GM23338 (cell line): ENCODE measurements at regions not wholly inside any gene's neighbourhood (a gene's known extent, or its start where the extent isn't known, plus 50 kb on each side); places are given as distances from the start of the nearest gene placed in this dataset.

ENCODE experiments used
- ATAC-seq: fragments of 200-7000 bp; cut with Tn5 transposase; 3 replicates; pipeline ENCODE4 v1.9.1; 2020
- DNase-seq: peaks from one replicate; pipeline ENCODE4 v3.0.0-alpha.2; 2015; ENCODE audit warnings: low spot score
- H2AFZ ChIP-seq: fragments of 200-600 bp; sonication (generic); 2 replicates; pipeline ENCODE4 v1.8.0; 2016; ENCODE audit warnings: antibody characterized with exemption, mild to moderate bottlenecking, moderate library complexity
- H3F3A ChIP-seq: fragments of 200-600 bp; sonication (generic); replicated peaks from 2 replicates; pipeline ENCODE4 v1.8.0; 2017; ENCODE audit warnings: antibody characterized with exemption, mixed run types, low read depth
- H3K27ac ChIP-seq: fragments of 200-600 bp; sonication (generic); 2 replicates; pipeline ENCODE4 v1.6.1; 2016; ENCODE audit warnings: low read depth
- H3K27me3 ChIP-seq: fragments of 200-600 bp; sonication (generic); 2 replicates; pipeline ENCODE4 v1.8.0; 2016; ENCODE audit warnings: mild to moderate bottlenecking, mixed run types, moderate library complexity; ENCODE audit not compliant: insufficient read depth
- H3K36me3 ChIP-seq: fragments of 200-600 bp; sonication (generic); 2 replicates; pipeline ENCODE4 v1.8.0; 2016; ENCODE audit warnings: mild to moderate bottlenecking; ENCODE audit not compliant: insufficient read depth
- H3K4me1 ChIP-seq: fragments of 200-600 bp; sonication (generic); 2 replicates; pipeline ENCODE4 v1.8.0; 2016; ENCODE audit warnings: mild to moderate bottlenecking, moderate library complexity; ENCODE audit not compliant: insufficient read depth
- H3K4me2 ChIP-seq: fragments of 200-600 bp; sonication (generic); 2 replicates; pipeline ENCODE4 v1.7.1; 2017; ENCODE audit warnings: mixed run types
- H3K4me3 ChIP-seq: fragments of 200-600 bp; sonication (generic); 2 replicates; pipeline ENCODE4 v1.6.1; 2016; ENCODE audit warnings: mixed run types
- H3K79me2 ChIP-seq: fragments of 200-600 bp; sonication (generic); replicated peaks from 2 replicates; pipeline ENCODE4 v1.8.0; 2017; ENCODE audit warnings: mild to moderate bottlenecking; ENCODE audit not compliant: insufficient read depth
- H3K9me2 ChIP-seq: fragments of 200-600 bp; sonication (generic); 2 replicates; pipeline ENCODE4 v1.8.0; 2017; ENCODE audit not compliant: insufficient read depth
- H4K20me1 ChIP-seq: fragments of 200-600 bp; sonication (generic); replicated peaks from 2 replicates; pipeline ENCODE4 v1.8.0; 2017; ENCODE audit warnings: mild to moderate bottlenecking; ENCODE audit not compliant: insufficient read depth
- H3K27ac Mint-ChIP-seq: 2 replicates; pipeline ENCODE4 v1.8.0; 2020; ENCODE audit warnings: inconsistent platforms, mild to moderate bottlenecking, moderate library complexity, mixed read lengths
- H3K27me3 Mint-ChIP-seq: 3 replicates; pipeline ENCODE4 v1.8.0; 2022; ENCODE audit warnings: low read depth, mild to moderate bottlenecking, moderate library complexity, mixed read lengths, inconsistent platforms; ENCODE audit not compliant: insufficient read depth, poor library complexity
- H3K36me3 Mint-ChIP-seq: 3 replicates; pipeline ENCODE4 v1.8.0; 2021; ENCODE audit warnings: low read depth, mild to moderate bottlenecking, inconsistent platforms, moderate library complexity, mixed read lengths
- H3K4me1 Mint-ChIP-seq: 3 replicates; pipeline ENCODE4 v1.8.0; 2020; ENCODE audit warnings: mild to moderate bottlenecking, inconsistent platforms, mixed read lengths
- H3K4me3 Mint-ChIP-seq: 3 replicates; pipeline ENCODE4 v1.8.0; 2021; ENCODE audit warnings: moderate library complexity, mild to moderate bottlenecking, inconsistent platforms, mixed read lengths
- H3K9me3 Mint-ChIP-seq: 3 replicates; pipeline ENCODE4 v1.8.0; 2020; ENCODE audit warnings: moderate library complexity, mild to moderate bottlenecking, inconsistent platforms, mixed read lengths
- EZH2 ChIP-seq: fragments of 200-600 bp; sonication (generic); IDR thresholded peaks from one replicate; pipeline ENCODE4 v1.8.0; 2017; ENCODE audit warnings: antibody characterized with exemption, mild to moderate bottlenecking, low read depth; ENCODE audit not compliant: unreplicated experiment
- EZH2phosphoT487 ChIP-seq: fragments of 200-600 bp; sonication (generic); IDR thresholded peaks from one replicate; pipeline ENCODE4 v1.8.1; 2018; ENCODE audit warnings: antibody characterized with exemption; ENCODE audit not compliant: unreplicated experiment
- JUNB ChIP-seq: IDR thresholded peaks from one replicate; pipeline ENCODE4 v1.6.1; 2016; ENCODE audit warnings: antibody characterized with exemption; ENCODE audit not compliant: unreplicated experiment
- NANOG ChIP-seq: IDR thresholded peaks from 2 replicates; pipeline ENCODE4 v1.6.1; 2016; ENCODE audit warnings: antibody characterized with exemption, borderline replicate concordance
- POLR2AphosphoS5 ChIP-seq: IDR thresholded peaks from 2 replicates; pipeline ENCODE4 v1.6.1; 2016; ENCODE audit warnings: antibody characterized with exemption, low read depth
- STAT1 ChIP-seq: IDR thresholded peaks from one replicate; pipeline ENCODE4 v1.6.1; 2016; ENCODE audit warnings: antibody characterized with exemption; ENCODE audit not compliant: unreplicated experiment
- ZNF114 ChIP-seq: fragments of 250-450 bp; sonication (Bioruptor Pico); IDR thresholded peaks from 2 replicates; pipeline ENCODE4 v1.5.0; 2020; ENCODE audit warnings: mild to moderate bottlenecking, moderate library complexity
- TF ChIP-seq, protein P1 (sequence below), 2 experiments: fragments of 200-600 bp in 1 of 2; sonication (generic) in 1 of 2; conservative IDR thresholded peaks; 2 replicates each; pipeline versions ENCODE4 v1.5.1 to v1.6.1; 2016 to 2017; ENCODE audit warnings: antibody characterized with exemption in 2 of 2, low read depth in 2 of 2, mild to moderate bottlenecking in 2 of 2, moderate library complexity in 1 of 2
- TF ChIP-seq, protein P2 (sequence below): IDR thresholded peaks from one replicate; pipeline ENCODE4 v1.6.1; 2018; ENCODE audit warnings: antibody characterized with exemption; ENCODE audit not compliant: unreplicated experiment

DNA sequence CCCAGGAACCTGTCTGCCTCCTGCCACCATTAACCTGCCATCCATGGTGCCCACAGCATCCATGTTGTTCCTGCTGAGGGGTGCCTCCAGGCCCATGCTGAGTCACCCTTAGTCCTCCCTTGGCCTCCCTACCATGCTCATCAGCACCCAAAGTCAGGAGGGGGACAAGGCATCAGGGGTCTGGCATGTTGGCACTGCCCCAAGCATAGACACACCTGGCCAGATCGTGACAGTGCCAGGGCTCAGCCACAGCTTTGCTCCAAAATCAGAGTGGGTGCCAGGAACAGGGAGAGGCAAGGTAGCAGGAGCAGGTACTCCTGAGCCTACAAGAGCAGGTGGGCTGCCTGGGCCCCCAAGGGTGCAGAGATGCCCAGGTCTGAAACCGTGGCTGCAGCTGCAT is 566.6 kb downstream of the TLE1 start (continued):
- TF ChIP-seq, protein P1, sequence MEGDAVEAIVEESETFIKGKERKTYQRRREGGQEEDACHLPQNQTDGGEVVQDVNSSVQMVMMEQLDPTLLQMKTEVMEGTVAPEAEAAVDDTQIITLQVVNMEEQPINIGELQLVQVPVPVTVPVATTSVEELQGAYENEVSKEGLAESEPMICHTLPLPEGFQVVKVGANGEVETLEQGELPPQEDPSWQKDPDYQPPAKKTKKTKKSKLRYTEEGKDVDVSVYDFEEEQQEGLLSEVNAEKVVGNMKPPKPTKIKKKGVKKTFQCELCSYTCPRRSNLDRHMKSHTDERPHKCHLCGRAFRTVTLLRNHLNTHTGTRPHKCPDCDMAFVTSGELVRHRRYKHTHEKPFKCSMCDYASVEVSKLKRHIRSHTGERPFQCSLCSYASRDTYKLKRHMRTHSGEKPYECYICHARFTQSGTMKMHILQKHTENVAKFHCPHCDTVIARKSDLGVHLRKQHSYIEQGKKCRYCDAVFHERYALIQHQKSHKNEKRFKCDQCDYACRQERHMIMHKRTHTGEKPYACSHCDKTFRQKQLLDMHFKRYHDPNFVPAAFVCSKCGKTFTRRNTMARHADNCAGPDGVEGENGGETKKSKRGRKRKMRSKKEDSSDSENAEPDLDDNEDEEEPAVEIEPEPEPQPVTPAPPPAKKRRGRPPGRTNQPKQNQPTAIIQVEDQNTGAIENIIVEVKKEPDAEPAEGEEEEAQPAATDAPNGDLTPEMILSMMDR (conservative IDR thresholded peaks at IDR 0.05; ENCODE audit: low read depth in 2 of 2), result no peak
- no peak for TF ChIP-seq POLR2AphosphoS5

DNA sequence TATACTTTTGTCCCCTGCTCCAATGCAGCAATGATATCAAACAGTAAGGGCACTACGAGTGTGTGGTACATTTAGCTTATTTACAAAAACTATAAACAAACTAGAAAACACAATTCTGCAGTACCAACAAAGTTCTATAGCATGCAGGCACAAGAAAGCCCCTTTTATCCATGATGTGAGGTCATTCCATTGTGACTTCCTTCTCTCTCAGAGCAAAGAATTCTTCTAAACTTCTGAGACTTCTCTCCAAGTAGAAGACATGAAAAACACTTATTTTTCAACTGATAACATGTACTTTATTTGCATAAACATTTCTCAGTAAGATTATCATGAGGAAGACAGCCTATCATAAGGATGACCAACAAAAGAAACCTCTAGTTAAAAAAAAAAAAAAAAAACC is 569.8 kb downstream of the TLE1 start:
- Mint-ChIP-seq H3K4me3 (no peak overlapping the region), H3K36me3 (no peaks in the 10 kb centered on the region), H3K4me1 (peaks cover 19% of the 10 kb centered on the region), H3K9me3 (no peaks in the 10 kb centered on the region; the same call in 2 of the 3 replicates), H3K27ac (no peak overlapping the region), H3K27me3 (peaks cover 4% of the 10 kb centered on the region)
- DNase-seq (no peak), ATAC-seq (no peak)
- H3K4me1 ChIP-seq, result peaks cover 23% of the 10 kb centered on the region
- no peak overlapping the region for H3K4me3 ChIP-seq
- H3K4me2 ChIP-seq, result no peak overlapping the region
- H3K9me2 ChIP-seq, result peaks cover 2% of the 10 kb centered on the region
- H3K36me3 ChIP-seq, result no peaks in the 10 kb centered on the region
- H4K20me1 ChIP-seq, result no peaks in the 10 kb centered on the region
- TF ChIP-seq, protein P1 (conservative IDR thresholded peaks at IDR 0.05; ENCODE audit: low read depth in 2 of 2), result no peak
- TF ChIP-seq POLR2AphosphoS5 (no peak), EZH2 (no peak), EZH2phosphoT487 (no peak), NANOG (no peak)
- H3K27me3 ChIP-seq, result no peaks in the 10 kb centered on the region
- no peak overlapping the region for H2AFZ ChIP-seq
- no peak overlapping the region for H3K27ac ChIP-seq
- no peaks in the 10 kb centered on the region for H3F3A ChIP-seq
- no peaks in the 10 kb centered on the region for H3K79me2 ChIP-seq

DNA sequence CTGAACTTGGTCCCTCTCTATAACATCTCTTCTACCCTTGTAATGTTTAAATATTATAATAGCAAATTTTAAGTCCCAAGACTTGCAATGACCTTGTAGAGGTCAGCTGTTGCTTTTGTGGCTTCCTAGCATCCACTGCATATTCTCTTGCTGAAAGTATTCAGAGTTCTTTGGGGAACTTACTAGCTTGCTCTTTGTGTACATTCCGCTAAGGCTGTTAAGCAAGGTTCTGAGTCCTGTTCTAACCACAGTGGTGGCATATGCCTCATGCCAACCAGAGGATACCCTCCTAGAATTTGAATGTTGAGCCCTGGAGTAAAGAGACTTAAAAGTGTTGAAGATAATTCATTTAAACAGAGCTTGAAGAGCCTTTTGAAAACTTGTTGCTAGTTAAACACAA is 570.9 kb downstream of the TLE1 start:
- Mint-ChIP-seq H3K4me1 (peaks cover 28% of the 10 kb centered on the region), H3K36me3 (no peaks in the 10 kb centered on the region), H3K4me3 (no peak overlapping the region), H3K27ac (no peak overlapping the region), H3K9me3 (no peaks in the 10 kb centered on the region; the same call in 2 of the 3 replicates), H3K27me3 (peaks cover 4% of the 10 kb centered on the region)
- Histone ChIP-seq H3F3A (no peaks in the 10 kb centered on the region), H4K20me1 (no peaks in the 10 kb centered on the region), H3K79me2 (no peaks in the 10 kb centered on the region), H3K27ac (no peak overlapping the region), H3K9me2 (0 out of 2 replicates have a peak, but pooled peaks cover 2% of the 10 kb centered on the region), H3K4me3 (no peak overlapping the region), H3K4me1 (peaks cover 35% of the 10 kb centered on the region), H3K36me3 (no peaks in the 10 kb centered on the region), H3K4me2 (no peak overlapping the region), H2AFZ (no peak overlapping the region), H3K27me3 (no peaks in the 10 kb centered on the region)
- DNase-seq (no peak), ATAC-seq (no peak)
- TF ChIP-seq, protein P2, sequence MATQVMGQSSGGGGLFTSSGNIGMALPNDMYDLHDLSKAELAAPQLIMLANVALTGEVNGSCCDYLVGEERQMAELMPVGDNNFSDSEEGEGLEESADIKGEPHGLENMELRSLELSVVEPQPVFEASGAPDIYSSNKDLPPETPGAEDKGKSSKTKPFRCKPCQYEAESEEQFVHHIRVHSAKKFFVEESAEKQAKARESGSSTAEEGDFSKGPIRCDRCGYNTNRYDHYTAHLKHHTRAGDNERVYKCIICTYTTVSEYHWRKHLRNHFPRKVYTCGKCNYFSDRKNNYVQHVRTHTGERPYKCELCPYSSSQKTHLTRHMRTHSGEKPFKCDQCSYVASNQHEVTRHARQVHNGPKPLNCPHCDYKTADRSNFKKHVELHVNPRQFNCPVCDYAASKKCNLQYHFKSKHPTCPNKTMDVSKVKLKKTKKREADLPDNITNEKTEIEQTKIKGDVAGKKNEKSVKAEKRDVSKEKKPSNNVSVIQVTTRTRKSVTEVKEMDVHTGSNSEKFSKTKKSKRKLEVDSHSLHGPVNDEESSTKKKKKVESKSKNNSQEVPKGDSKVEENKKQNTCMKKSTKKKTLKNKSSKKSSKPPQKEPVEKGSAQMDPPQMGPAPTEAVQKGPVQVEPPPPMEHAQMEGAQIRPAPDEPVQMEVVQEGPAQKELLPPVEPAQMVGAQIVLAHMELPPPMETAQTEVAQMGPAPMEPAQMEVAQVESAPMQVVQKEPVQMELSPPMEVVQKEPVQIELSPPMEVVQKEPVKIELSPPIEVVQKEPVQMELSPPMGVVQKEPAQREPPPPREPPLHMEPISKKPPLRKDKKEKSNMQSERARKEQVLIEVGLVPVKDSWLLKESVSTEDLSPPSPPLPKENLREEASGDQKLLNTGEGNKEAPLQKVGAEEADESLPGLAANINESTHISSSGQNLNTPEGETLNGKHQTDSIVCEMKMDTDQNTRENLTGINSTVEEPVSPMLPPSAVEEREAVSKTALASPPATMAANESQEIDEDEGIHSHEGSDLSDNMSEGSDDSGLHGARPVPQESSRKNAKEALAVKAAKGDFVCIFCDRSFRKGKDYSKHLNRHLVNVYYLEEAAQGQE, result no peak
- TF ChIP-seq STAT1 (no peak), JUNB (no peak), NANOG (no peak), ZNF114 (CRISPR knock-in tag) (no peak)
- TF ChIP-seq, protein P1 (conservative IDR thresholded peaks at IDR 0.05; ENCODE audit: low read depth in 2 of 2), result no peak
